Endometrium (tissue), 2 donors: ENCODE measurements at regions not wholly inside any gene's neighbourhood (a gene's known extent, or its start where the extent isn't known, plus 50 kb on each side); places are given as distances from the start of the nearest gene placed in this dataset.

Experiments used
- FAIRE-seq: peaks from 2 replicates; lab custom pipeline; 2012; peaks lifted over from hg19 to GRCh38; lab: Jason Lieb, UNC
- donor health status: control.
- donor health status: control.

GRCh38 chr12:45102818-45103217 lies 51.9 kb upstream of the DBX2 start:
- FAIRE-seq: no peak

- FAIRE-seq: no peak
Measured at GRCh38 chr12:45105996-45106395, 55.1 kb upstream of the DBX2 start.

- no peak for FAIRE-seq
Measured at GRCh38 chr12:45112306-45112705, 61.4 kb upstream of the DBX2 start.

DNA sequence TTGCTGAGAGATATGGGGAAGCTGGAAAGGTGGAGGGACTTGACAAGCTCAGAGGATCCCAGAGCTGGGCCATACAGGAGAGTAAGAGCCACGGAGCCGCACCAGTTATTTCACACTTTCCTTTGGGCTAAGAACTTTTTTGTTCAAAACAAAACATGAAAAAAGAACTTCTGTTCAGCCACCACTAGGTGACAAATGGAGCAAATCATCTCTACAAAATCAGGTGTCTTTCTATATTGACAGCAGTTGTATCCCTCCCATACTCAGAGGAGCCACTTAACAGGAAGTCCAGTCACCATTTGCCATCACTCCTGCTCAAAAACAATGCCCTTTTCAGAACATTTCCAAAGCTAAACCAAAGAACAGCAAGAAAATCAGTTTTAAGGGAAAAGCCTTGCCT lies 70.3 kb upstream of the DBX2 start:
- no peak for FAIRE-seq

- FAIRE-seq: peak; percentile 23
Measured at GRCh38 chr12:45122768-45123380, 72.0 kb upstream of the DBX2 start.

DNA sequence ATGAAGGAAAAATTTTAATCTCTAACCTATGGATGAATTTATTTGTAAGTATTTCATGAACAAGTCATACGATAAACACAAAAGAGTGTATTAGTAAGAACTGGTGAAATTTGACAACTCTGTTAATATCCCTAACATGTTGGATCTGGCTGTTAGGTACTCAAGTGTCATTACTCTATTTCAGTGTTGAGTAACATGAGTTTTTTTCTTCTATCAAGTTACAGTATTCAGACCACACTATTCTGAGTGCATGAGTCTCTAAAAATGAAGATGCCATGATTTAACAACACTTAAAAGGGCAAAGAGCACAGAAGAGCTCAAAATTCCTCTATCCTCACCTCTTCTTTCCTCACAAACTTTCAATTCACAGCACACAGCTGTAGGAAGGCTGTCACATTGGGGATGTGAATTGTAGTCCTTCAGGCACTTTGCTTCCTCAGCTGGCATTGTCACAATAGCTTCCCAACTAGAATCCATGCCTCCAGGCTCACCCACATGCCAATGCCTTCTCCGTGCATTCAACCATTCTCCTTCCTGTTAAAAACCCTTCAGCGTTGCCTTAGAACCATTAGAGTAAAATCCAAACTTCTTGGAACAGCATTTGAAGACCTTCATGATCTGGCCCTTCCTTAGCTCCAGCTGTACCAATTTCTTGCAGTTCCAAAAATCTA lies 73.7 kb upstream of the DBX2 start:
- FAIRE-seq: no peak

GRCh38 chr12:45125997-45126396 lies 75.1 kb upstream of the DBX2 start:
- no peak for FAIRE-seq

- no peak for FAIRE-seq
Measured at GRCh38 chr12:45128637-45129036, 77.7 kb upstream of the DBX2 start.

DNA sequence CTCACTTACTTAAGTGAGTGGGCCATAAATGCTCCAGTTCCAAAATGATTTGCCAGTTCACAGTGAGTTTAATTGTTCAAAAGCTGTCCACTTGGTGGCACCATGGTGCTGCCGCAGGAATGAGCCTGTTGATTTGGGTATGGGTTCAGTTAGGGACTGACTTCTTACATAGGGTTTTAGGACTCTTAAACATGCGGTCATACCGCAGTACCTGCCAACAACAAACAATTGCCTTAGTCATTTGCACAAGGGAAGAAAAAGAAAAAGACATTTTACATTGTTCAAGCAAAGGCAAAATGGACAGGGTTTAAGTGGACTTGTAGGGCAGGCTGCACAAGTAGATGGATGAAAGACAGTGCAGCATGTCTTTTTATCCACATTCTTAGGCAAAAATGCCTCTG lies 80.0 kb upstream of the DBX2 start:
- peak; percentile 83 for FAIRE-seq

DNA sequence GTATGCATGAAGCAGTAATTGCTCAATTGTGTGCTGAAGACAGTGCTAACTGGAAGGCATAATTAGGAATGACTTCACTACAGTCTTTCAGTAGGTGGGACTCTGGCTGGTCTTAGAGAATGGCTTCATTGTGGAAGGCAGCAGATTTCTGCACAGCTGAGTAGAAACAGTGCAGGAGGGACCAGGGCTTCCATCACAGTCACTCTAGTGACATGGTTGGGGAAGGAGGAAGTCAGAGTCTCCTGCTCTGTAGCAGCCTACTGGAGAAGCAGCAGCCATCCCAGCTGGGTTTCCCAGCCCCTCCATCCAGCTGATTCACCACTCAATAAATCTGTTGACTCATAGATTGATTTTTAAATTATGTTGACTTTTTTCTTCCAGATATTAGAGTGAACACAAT lies 80.6 kb upstream of the DBX2 start:
- no peak for FAIRE-seq

DNA sequence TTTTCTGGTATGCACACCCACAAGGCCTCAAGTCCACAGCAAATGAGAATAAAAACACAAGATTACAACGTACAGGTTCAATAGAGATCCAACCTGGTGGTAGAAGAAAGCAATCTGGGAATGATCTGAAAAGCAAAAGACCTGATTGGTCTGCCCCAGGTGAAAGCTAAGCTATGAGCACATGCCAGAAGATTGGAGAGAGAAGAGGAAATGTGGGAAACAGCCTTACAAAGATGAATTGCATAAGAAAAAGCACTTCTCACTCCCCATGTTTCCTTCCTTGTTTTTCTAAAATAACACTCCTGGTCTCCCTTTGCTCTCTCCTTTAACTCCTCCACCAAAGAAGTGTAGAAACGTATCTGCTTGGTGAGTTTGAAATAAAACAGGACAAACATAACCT lies 77.3 kb upstream of the ANO6 start:
- no peak for FAIRE-seq

DNA sequence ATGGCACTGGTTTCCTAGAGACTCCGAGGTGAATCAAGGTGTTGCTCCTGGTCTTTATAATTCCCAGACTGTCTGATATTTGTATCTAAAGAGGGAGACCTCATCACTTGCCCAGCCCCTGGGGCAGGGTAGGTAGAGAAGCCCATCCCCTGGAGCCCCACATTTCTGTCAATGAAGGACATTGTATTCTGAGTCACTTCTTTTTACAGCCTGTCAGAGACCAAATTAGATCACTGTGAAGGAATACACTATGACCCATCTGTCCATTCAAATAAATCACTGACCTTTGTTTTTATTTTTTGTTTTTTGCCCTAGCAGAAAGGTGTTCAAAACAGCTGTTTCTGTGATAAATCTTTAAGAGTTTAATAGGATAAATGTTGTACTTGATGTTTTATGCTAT lies 67.9 kb upstream of the ANO6 start:
- FAIRE-seq: no peak

GRCh38 chr12:45148619-45149018 lies 67.3 kb upstream of the ANO6 start:
- no peak for FAIRE-seq

- FAIRE-seq: no peak
Measured at GRCh38 chr12:45165284-45165683, 50.6 kb upstream of the ANO6 start.

GRCh38 chr12:45166056-45166455 lies 49.8 kb upstream of the ANO6 start:
- no peak for FAIRE-seq
